Activated CD8-positive, alpha-beta T cell treated with anti-CD3 and anti-CD28 coated beads for 36 hours (primary cell): ENCODE measurements at regions not wholly inside any gene's neighbourhood (a gene's known extent, or its start where the extent isn't known, plus 50 kb on each side); places are given as distances from the start of the nearest gene placed in this dataset.

Experiments
- ATAC-seq: fragments of 200-7000 bp; cut with Tn5 transposase; one replicate; pipeline ENCODE4 v1.10.0; 2021; ENCODE audit warnings: mild to moderate bottlenecking, moderate library complexity
- CTCF ChIA-PET: fragments of 350-600 bp; sonication (Branson Sonifier 250); formaldehyde crosslinking; loops from one replicate; lab custom pipeline; 2021; ENCODE audit warnings: antibody characterized with exemption; lab: Charles Lee
- POLR2A ChIA-PET: fragments of 350-600 bp; sonication (Branson Sonifier 250); formaldehyde crosslinking; loops from one replicate; lab custom pipeline; 2021; ENCODE audit warnings: antibody characterized with exemption; lab: Charles Lee
- DNase-seq: peaks from one replicate; pipeline ENCODE4 v3.0.0-alpha.2; 2020
- H3K27ac Mint-ChIP-seq: one replicate; pipeline ENCODE4 v1.8.0; 2021; ENCODE audit warnings: mild to moderate bottlenecking, mixed read lengths
- H3K27me3 Mint-ChIP-seq: one replicate; pipeline ENCODE4 v1.8.0; 2021; ENCODE audit warnings: mixed read lengths
- H3K36me3 Mint-ChIP-seq: one replicate; pipeline ENCODE4 v1.8.0; 2021; ENCODE audit warnings: low read depth, mixed read lengths
- H3K4me1 Mint-ChIP-seq: one replicate; pipeline ENCODE4 v1.8.0; 2021; ENCODE audit warnings: low read depth, mixed read lengths
- H3K4me3 Mint-ChIP-seq: one replicate; pipeline ENCODE4 v1.8.0; 2021; ENCODE audit warnings: mild to moderate bottlenecking, moderate library complexity, mixed read lengths
- H3K9me3 Mint-ChIP-seq: one replicate; pipeline ENCODE4 v1.8.0; 2021; ENCODE audit warnings: mixed read lengths
- CTCF ChIP-seq: fragments of 200-600 bp; IDR thresholded peaks from one replicate; pipeline ENCODE4 v1.8.0; 2022; ENCODE audit warnings: antibody characterized with exemption, mild to moderate bottlenecking
- intact Hi-C: fragments of 100-400 bp; cut with micrococcal nuclease; formaldehyde crosslinking; loops from one replicate; pipeline ENCODE4 v1.10.0; 2022

GRCh38 chr21:24899138-24899537 lies 708.1 kb downstream of the MRPL39 start:
- no peak for TF ChIP-seq CTCF
- no peak overlapping the region for H3K4me3 Mint-ChIP-seq
- CTCF ChIA-PET = no interaction called here
- intact Hi-C loops = no loop called here
- H3K27me3 Mint-ChIP-seq = no peaks in the 10 kb centered on the region
- POLR2A ChIA-PET = no interaction called here
- no peaks in the 10 kb centered on the region for H3K9me3 Mint-ChIP-seq
- no peak for DNase-seq
- H3K36me3 Mint-ChIP-seq = no peaks in the 10 kb centered on the region
- ATAC-seq = no peak
- no peak overlapping the region for H3K27ac Mint-ChIP-seq
- H3K4me1 Mint-ChIP-seq = no peaks in the 10 kb centered on the region

GRCh38 chr21:24897883-24898282 lies 709.4 kb downstream of the MRPL39 start:
- Mint-ChIP-seq H3K27me3 (no peaks in the 10 kb centered on the region), H3K4me1 (no peaks in the 10 kb centered on the region), H3K27ac (no peak overlapping the region), H3K9me3 (no peaks in the 10 kb centered on the region), H3K36me3 (no peaks in the 10 kb centered on the region), H3K4me3 (no peak overlapping the region)
- ChIA-PET POLR2A (no interaction called here), CTCF (no interaction called here)
- DNase-seq = no peak
- ATAC-seq = no peak
- TF ChIP-seq CTCF = no peak
- intact Hi-C loops = no loop called here

DNA sequence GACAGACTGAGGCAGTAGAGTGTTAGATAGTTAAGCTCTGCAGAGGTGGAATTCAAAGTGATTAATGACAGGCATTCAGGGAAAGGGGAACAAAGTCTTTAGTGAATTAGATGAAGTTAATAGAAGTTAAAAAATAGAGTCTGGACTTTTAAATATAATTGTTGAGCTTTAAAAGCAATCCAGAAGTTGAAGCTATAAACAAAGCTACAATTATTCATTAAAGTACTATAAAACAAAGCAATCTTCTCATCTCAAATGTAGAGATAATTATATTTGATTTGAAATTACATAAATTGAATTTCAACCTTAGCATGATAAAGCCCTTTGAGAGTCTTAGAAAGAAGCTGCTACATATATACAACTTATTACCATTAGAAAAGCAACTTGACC lies 710.6 kb downstream of the MRPL39 start:
- H3K4me1 Mint-ChIP-seq = no peaks in the 10 kb centered on the region
- TF ChIP-seq CTCF = no peak
- H3K9me3 Mint-ChIP-seq = no peaks in the 10 kb centered on the region
- H3K27me3 Mint-ChIP-seq = no peaks in the 10 kb centered on the region
- ATAC-seq (no peak), DNase-seq (no peak)
- intact Hi-C loops = no loop called here
- H3K27ac Mint-ChIP-seq = no peak overlapping the region
- CTCF ChIA-PET = interaction anchor here (0.9 kb wide), 1 partner anchor 489 kb away, joined by 3 read pairs; no protein-coding TSS in a partner anchor
- H3K4me3 Mint-ChIP-seq = no peak overlapping the region
- POLR2A ChIA-PET = no interaction called here
- H3K36me3 Mint-ChIP-seq = no peaks in the 10 kb centered on the region

- POLR2A ChIA-PET = no interaction called here
- CTCF ChIA-PET = interaction anchor here (0.9 kb wide), 1 partner anchor 490 kb away, joined by 3 read pairs; no protein-coding TSS in a partner anchor
- ATAC-seq (no peak), DNase-seq (no peak)
- no peaks in the 10 kb centered on the region for H3K36me3 Mint-ChIP-seq
- H3K4me1 Mint-ChIP-seq = no peaks in the 10 kb centered on the region
- H3K9me3 Mint-ChIP-seq = no peaks in the 10 kb centered on the region
- H3K27me3 Mint-ChIP-seq = no peaks in the 10 kb centered on the region
- intact Hi-C loops = no loop called here
- H3K27ac Mint-ChIP-seq = no peak overlapping the region
- H3K4me3 Mint-ChIP-seq = no peak overlapping the region
- TF ChIP-seq CTCF = no peak
Measured at GRCh38 chr21:24895885-24896734, 711.2 kb downstream of the MRPL39 start.

DNA sequence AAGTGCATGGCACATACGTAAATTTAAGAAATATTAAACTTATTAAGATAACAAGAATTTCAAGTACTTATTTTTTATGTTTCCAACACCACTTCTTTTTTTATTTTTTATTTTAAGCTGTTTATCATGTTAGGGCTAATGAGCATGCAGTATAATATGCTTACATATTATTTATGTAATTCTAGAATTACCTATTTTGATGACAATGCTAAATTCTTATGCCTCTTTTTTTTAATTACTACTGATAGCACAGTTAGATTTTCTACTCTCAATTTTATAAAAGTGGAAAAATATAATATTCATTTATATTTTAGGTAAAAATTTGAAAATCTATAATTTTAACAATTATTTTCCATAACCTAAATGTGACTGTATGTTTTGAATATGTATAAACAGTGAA lies 713.0 kb downstream of the MRPL39 start:
- no peak overlapping the region for H3K4me3 Mint-ChIP-seq
- ChIA-PET CTCF (no interaction called here), POLR2A (no interaction called here)
- TF ChIP-seq CTCF = no peak
- ATAC-seq (no peak), DNase-seq (no peak)
- H3K27me3 Mint-ChIP-seq = no peaks in the 10 kb centered on the region
- intact Hi-C loops = no loop called here
- no peaks in the 10 kb centered on the region for H3K4me1 Mint-ChIP-seq
- H3K27ac Mint-ChIP-seq = no peak overlapping the region
- H3K36me3 Mint-ChIP-seq = no peaks in the 10 kb centered on the region
- no peaks in the 10 kb centered on the region for H3K9me3 Mint-ChIP-seq
